RWPE2 (cell line): ENCODE measurements at regions not wholly inside any gene's neighbourhood (a gene's known extent, or its start where the extent isn't known, plus 50 kb on each side); places are given as distances from the start of the nearest gene placed in this dataset.

Source experiments
- ATAC-seq: fragments of 200-7000 bp; cut with Tn5 transposase; 3 replicates; pipeline ENCODE4 v1.9.1; 2021; ENCODE audit warnings: low read depth
- DNase-seq: peaks from one replicate; pipeline ENCODE4 v3.0.0-alpha.2; 2020; ENCODE audit warnings: low spot score
- H3K27ac ChIP-seq: fragments of 450-650 bp; 2 replicates; pipeline ENCODE4 v1.5.1; 2017; ENCODE audit warnings: mild to moderate bottlenecking; ENCODE audit not compliant: poor library complexity, severe bottlenecking
- H3K27me3 ChIP-seq: fragments of 250-450 bp; sonication (Bioruptor Pico); 2 replicates; pipeline ENCODE4 v1.5.1; 2021; ENCODE audit warnings: mild to moderate bottlenecking, moderate library complexity; ENCODE audit not compliant: insufficient read depth, poor library complexity, severe bottlenecking
- H3K36me3 ChIP-seq: fragments of 250-450 bp; sonication (Bioruptor Pico); 2 replicates; pipeline ENCODE4 v1.5.1; 2020; ENCODE audit warnings: low read depth, mild to moderate bottlenecking, moderate library complexity
- H3K4me1 ChIP-seq: fragments of 250-450 bp; sonication (Bioruptor Pico); 2 replicates; pipeline ENCODE4 v1.5.1; 2021; ENCODE audit warnings: mild to moderate bottlenecking, moderate library complexity; ENCODE audit not compliant: insufficient read depth, poor library complexity, severe bottlenecking
- H3K4me3 ChIP-seq: fragments of 250-450 bp; sonication (Bioruptor Pico); 2 replicates; pipeline ENCODE4 v1.5.1; 2021; ENCODE audit warnings: mild to moderate bottlenecking, moderate library complexity; ENCODE audit not compliant: severe bottlenecking
- H3K9me3 ChIP-seq: fragments of 250-450 bp; sonication (Bioruptor Pico); 2 replicates; pipeline ENCODE4 v1.5.1; 2021; ENCODE audit warnings: mild to moderate bottlenecking, moderate library complexity; ENCODE audit not compliant: severe bottlenecking
- CTCF ChIP-seq: fragments of 450-650 bp; IDR thresholded peaks from one replicate; pipeline ENCODE4 v1.5.1; 2017; ENCODE audit warnings: mild to moderate bottlenecking, moderate library complexity; ENCODE audit not compliant: poor library complexity, severe bottlenecking

DNA sequence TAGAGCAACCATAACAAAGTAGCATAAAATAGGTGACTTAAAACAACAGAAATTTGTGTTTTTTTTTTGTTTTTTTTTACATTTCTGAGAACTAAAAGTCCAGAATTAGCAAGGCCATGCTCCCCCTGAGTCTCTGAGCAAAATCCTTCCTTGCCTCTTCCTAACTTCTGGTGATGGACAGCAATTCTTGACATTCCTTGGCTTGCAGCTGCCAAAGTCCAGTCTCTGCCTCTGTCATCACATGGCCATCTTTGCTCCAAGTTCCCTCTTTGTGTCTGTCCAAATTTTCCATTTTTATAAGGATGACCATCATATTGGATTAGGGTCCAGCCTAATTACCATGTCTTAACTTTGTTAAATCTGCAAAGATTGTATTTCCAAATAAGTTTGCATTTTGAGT, 407.2 kb downstream of the PDHA2 start:
- ATAC-seq (no peak), DNase-seq (no peak)
- Histone ChIP-seq H3K9me3 (no peaks in the 10 kb centered on the region), H3K27me3 (no peaks in the 10 kb centered on the region), H3K27ac (no peak overlapping the region), H3K36me3 (no peaks in the 10 kb centered on the region), H3K4me3 (no peak overlapping the region), H3K4me1 (no peaks in the 10 kb centered on the region)
- no peak for TF ChIP-seq CTCF

- no peak for TF ChIP-seq CTCF
- DNase-seq, result no peak
Measured at GRCh38 chr4:96248225-96248624, 408.3 kb downstream of the PDHA2 start.

DNA sequence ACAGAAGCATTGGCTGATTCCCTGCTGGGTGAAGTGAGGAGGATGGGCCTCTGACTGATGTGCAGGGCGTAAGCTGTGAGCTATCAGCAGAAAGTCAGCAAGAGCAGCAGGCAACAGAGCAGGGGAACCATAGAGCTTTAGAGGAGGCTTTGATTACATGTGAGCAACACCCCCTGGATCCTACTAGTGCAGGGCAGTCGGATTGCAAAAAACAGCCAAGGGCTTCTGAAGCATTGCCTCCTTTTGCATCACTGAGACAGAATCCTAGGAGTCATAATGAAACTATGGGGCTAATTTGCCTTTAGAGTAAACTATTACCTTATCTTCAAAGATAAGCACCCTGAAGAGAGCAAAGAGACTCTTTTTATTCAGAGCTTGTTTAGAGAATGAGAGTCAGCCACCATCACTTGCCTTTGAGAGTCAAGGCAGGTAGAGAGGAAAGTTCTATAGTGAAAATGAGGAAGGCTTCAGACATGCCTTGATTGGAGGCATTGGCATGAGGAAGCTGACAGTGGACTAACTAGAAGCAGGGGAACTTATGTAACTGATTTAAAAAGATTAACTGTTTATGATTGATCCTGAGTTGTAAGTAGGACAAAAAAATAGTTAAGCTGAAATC, 420.3 kb downstream of the PDHA2 start:
- no peak overlapping the region for H3K27ac ChIP-seq
- no peaks in the 10 kb centered on the region for H3K27me3 ChIP-seq
- H3K9me3 ChIP-seq, result no peaks in the 10 kb centered on the region
- ATAC-seq (no peak), DNase-seq (no peak)
- no peaks in the 10 kb centered on the region for H3K4me1 ChIP-seq
- no peak overlapping the region for H3K4me3 ChIP-seq
- no peaks in the 10 kb centered on the region for H3K36me3 ChIP-seq
- TF ChIP-seq CTCF, result no peak

More at GRCh38 chr4:96248225-96248624, 408.3 kb downstream of the PDHA2 start:
- Histone ChIP-seq H3K4me1 (no peaks in the 10 kb centered on the region), H3K4me3 (no peak overlapping the region), H3K36me3 (no peaks in the 10 kb centered on the region), H3K27me3 (no peaks in the 10 kb centered on the region), H3K27ac (no peak overlapping the region), H3K9me3 (no peaks in the 10 kb centered on the region)
- no peak for ATAC-seq

GRCh38 chr4:96262057-96262456, 422.2 kb downstream of the PDHA2 start:
- no peak for TF ChIP-seq CTCF
- Histone ChIP-seq H3K9me3 (no peaks in the 10 kb centered on the region), H3K4me3 (no peak overlapping the region), H3K27me3 (no peaks in the 10 kb centered on the region), H3K36me3 (no peaks in the 10 kb centered on the region), H3K4me1 (no peaks in the 10 kb centered on the region), H3K27ac (no peak overlapping the region)
- no peak for DNase-seq
- no peak for ATAC-seq

- Histone ChIP-seq H3K4me1 (no peaks in the 10 kb centered on the region), H3K27ac (no peak overlapping the region), H3K9me3 (no peaks in the 10 kb centered on the region), H3K36me3 (no peaks in the 10 kb centered on the region), H3K27me3 (no peaks in the 10 kb centered on the region), H3K4me3 (no peak overlapping the region)
- no peak for DNase-seq
- no peak for TF ChIP-seq CTCF
- ATAC-seq, result no peak
Measured at GRCh38 chr4:96263291-96263690, 423.4 kb downstream of the PDHA2 start.
